Keratinocyte (primary cell): ENCODE measurements at regions not wholly inside any gene's neighbourhood (a gene's known extent, or its start where the extent isn't known, plus 50 kb on each side); places are given as distances from the start of the nearest gene placed in this dataset.

Experiments used
- DNase-seq: peaks from one replicate; pipeline ENCODE4 v3.0.0-alpha.2; 2011; ENCODE audit warnings: low read depth, missing footprints, low spot score
- FAIRE-seq: peaks from 2 replicates; lab custom pipeline; 2011; peaks lifted over from hg19 to GRCh38; lab: Jason Lieb, UNC
- H2AFZ ChIP-seq: 2 replicates; pipeline ENCODE4 v1.6.0; 2012; ENCODE audit warnings: low read length, control low read depth, inconsistent platforms; ENCODE audit not compliant: control insufficient read depth
- H3K27ac ChIP-seq: 2 replicates; pipeline ENCODE4 v1.5.1; 2011; ENCODE audit warnings: low read length; ENCODE audit not compliant: control insufficient read depth, insufficient read depth
- H3K27me3 ChIP-seq: 3 replicates; pipeline ENCODE4 v1.6.0; 2011; ENCODE audit warnings: low read length; ENCODE audit not compliant: control insufficient read depth, insufficient read depth; ENCODE audit errors: extremely low read depth
- H3K36me3 ChIP-seq, 2 experiments: 2 replicates in 1 of 2; 3 replicates in 1 of 2; pipeline ENCODE4 v1.5.1; 2011; ENCODE audit warnings: low read length in 2 of 2, mild to moderate bottlenecking in 1 of 2; ENCODE audit not compliant: control insufficient read depth in 2 of 2, insufficient read depth in 2 of 2; ENCODE audit errors: extremely low read depth in 1 of 2
- H3K4me1 ChIP-seq: 3 replicates; pipeline ENCODE4 v1.5.1; 2011; ENCODE audit warnings: low read length; ENCODE audit not compliant: control insufficient read depth, insufficient read depth; ENCODE audit errors: extremely low read depth
- H3K4me2 ChIP-seq: 3 replicates; pipeline ENCODE4 v1.6.0; 2011; ENCODE audit warnings: low read depth, low read length; ENCODE audit not compliant: control insufficient read depth, insufficient read depth; ENCODE audit errors: extremely low read depth
- H3K4me3 ChIP-seq, 3 experiments: fragments of 200-600 bp in 1 of 3; sonication (generic) in 1 of 3; 2 replicates in 2 of 3; 3 replicates in 1 of 3; pipeline ENCODE4 v1.5.1; 2011 to 2016; ENCODE audit warnings: low read length in 3 of 3, mild to moderate bottlenecking in 3 of 3, control low read depth in 2 of 3, inconsistent platforms in 1 of 3, low read depth in 1 of 3, mixed read lengths in 1 of 3, mixed run types in 1 of 3, moderate library complexity in 1 of 3; ENCODE audit not compliant: control insufficient read depth in 2 of 3, insufficient read depth in 2 of 3; ENCODE audit errors: extremely low read depth in 1 of 3
- H3K79me2 ChIP-seq: 2 replicates; pipeline ENCODE4 v1.6.0; 2012; ENCODE audit warnings: low read length; ENCODE audit not compliant: control insufficient read depth, insufficient read depth
- H3K9ac ChIP-seq: 3 replicates; pipeline ENCODE4 v1.6.0; 2011; ENCODE audit warnings: low read length; ENCODE audit not compliant: control insufficient read depth, insufficient read depth; ENCODE audit errors: extremely low read depth
- H3K9me1 ChIP-seq: 3 replicates; pipeline ENCODE4 v1.6.0; 2011; ENCODE audit warnings: low read length; ENCODE audit not compliant: control insufficient read depth, insufficient read depth; ENCODE audit errors: extremely low read depth
- H3K9me3 ChIP-seq: 2 replicates; pipeline ENCODE4 v1.5.1; 2012; ENCODE audit warnings: low read depth, low read length; ENCODE audit not compliant: control insufficient read depth
- H4K20me1 ChIP-seq: 3 replicates; pipeline ENCODE4 v1.6.0; 2011; ENCODE audit warnings: low read length; ENCODE audit not compliant: control insufficient read depth, insufficient read depth; ENCODE audit errors: extremely low read depth
- CTCF ChIP-seq, 3 experiments: IDR thresholded peaks in 1 of 3; conservative IDR thresholded peaks in 1 of 3; optimal IDR thresholded peaks in 1 of 3; 2 replicates in 2 of 3; 3 replicates in 1 of 3; pipeline versions ENCODE3 to v1.5.1; 2011; ENCODE audit warnings: low read length in 3 of 3, mild to moderate bottlenecking in 3 of 3, moderate library complexity in 2 of 3, control low read depth in 1 of 3, inconsistent platforms in 1 of 3; ENCODE audit not compliant: insufficient read depth in 2 of 3; ENCODE audit errors: extremely low read depth in 1 of 3
- EZH2 ChIP-seq: IDR thresholded peaks from one replicate; pipeline ENCODE4 v1.6.1; 2012; ENCODE audit warnings: inconsistent platforms, mild to moderate bottlenecking, low read length, moderate library complexity
- dilution Hi-C: fragments of 300-500 bp; cut with MboI; formaldehyde crosslinking; loops from one replicate; pipeline ENCODE4 v1.7.0; 2020; ENCODE audit warnings: low sequenced_read_pairs; ENCODE audit not compliant: extremely low pct_ligation_motif_present

DNA sequence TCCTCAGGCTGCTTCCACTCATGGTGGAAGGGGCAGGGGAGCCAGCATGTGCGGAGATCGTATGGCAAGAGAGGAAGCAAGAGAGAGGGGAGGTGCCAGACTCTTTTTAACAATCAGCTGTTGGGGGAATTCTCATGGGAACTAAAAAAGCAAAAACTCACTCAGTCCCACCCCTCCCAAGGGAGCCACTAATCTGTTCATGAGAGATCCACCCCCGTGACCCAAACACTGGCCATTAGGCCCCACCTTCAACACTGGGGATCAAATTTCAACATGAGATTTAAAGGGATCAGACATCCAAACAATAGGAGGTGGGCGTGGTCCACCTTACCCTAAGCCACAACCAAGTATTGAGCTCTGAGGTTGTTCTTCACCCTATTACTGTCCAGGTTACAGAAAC, 375.1 kb downstream of the GRIN2B start:
- dilution Hi-C loops = no loop called here
- TF ChIP-seq CTCF (optimal IDR thresholded peaks at IDR 0.05 in 1 of 3, IDR thresholded peaks at IDR 0.05 in 1 of 3, conservative IDR thresholded peaks at IDR 0.05 in 1 of 3; ENCODE audit: extremely low read depth in 1 of 3, insufficient read depth in 2 of 3, low read length in 3 of 3) = no peak
- no peak for TF ChIP-seq EZH2
- H3K9me1 ChIP-seq = no peaks in the 10 kb centered on the region
- H3K4me2 ChIP-seq = no peak overlapping the region
- no peak overlapping the region for H2AFZ ChIP-seq
- no peak overlapping the region for H3K4me3 ChIP-seq
- H3K4me1 ChIP-seq = no peaks in the 10 kb centered on the region
- H3K36me3 ChIP-seq = no peaks in the 10 kb centered on the region
- H3K27me3 ChIP-seq = no peaks in the 10 kb centered on the region
- FAIRE-seq (no peak), DNase-seq (no peak)
- H4K20me1 ChIP-seq = no peaks in the 10 kb centered on the region
- no peaks in the 10 kb centered on the region for H3K9me3 ChIP-seq
- H3K79me2 ChIP-seq = no peaks in the 10 kb centered on the region
- H3K9ac ChIP-seq = no peak overlapping the region
- no peak overlapping the region for H3K27ac ChIP-seq

GRCh38 chr12:13603953-13604352, 377.4 kb downstream of the GRIN2B start:
- Histone ChIP-seq H3K9me1 (no peaks in the 10 kb centered on the region), H3K4me2 (no peak overlapping the region), H4K20me1 (no peaks in the 10 kb centered on the region), H3K36me3 (no peaks in the 10 kb centered on the region), H3K4me1 (no peaks in the 10 kb centered on the region), H3K9ac (no peak overlapping the region), H3K27ac (no peak overlapping the region), H3K9me3 (no peaks in the 10 kb centered on the region), H2AFZ (no peak overlapping the region), H3K27me3 (no peaks in the 10 kb centered on the region), H3K79me2 (no peaks in the 10 kb centered on the region), H3K4me3 (no peak overlapping the region)
- no peak for TF ChIP-seq EZH2
- TF ChIP-seq CTCF (optimal IDR thresholded peaks at IDR 0.05 in 1 of 3, IDR thresholded peaks at IDR 0.05 in 1 of 3, conservative IDR thresholded peaks at IDR 0.05 in 1 of 3; ENCODE audit: extremely low read depth in 1 of 3, insufficient read depth in 2 of 3, low read length in 3 of 3) = no peak
- dilution Hi-C loops = no loop called here
- DNase-seq (no peak), FAIRE-seq (no peak)
